Ascending aorta (tissue), 2 donors: ENCODE measurements at regions not wholly inside any gene's neighbourhood (a gene's known extent, or its start where the extent isn't known, plus 50 kb on each side); places are given as distances from the start of the nearest gene placed in this dataset.

Experiments
- DNase-seq, 2 donors: peaks; one replicate each; pipeline ENCODE4 v3.0.0-alpha.2; 2019; ENCODE audit warnings: low spot score in 2 of 2
- H3K27ac ChIP-seq, 2 donors: fragments of 200-600 bp; sonication (generic); one replicate each; pipeline ENCODE4 v1.5.1; 2016 to 2017; ENCODE audit warnings: mild to moderate bottlenecking in 1 of 2
- H3K27me3 ChIP-seq: fragments of 200-600 bp; sonication (generic); one replicate; pipeline ENCODE4 v1.5.1; 2017
- H3K36me3 ChIP-seq, 2 donors: fragments of 200-600 bp; sonication (generic); one replicate each; pipeline ENCODE4 v1.5.1; 2016
- H3K4me1 ChIP-seq, 2 donors: fragments of 200-600 bp; sonication (generic); one replicate each; pipeline ENCODE4 v1.5.1; 2016 to 2017; ENCODE audit warnings: mild to moderate bottlenecking in 1 of 2
- H3K4me3 ChIP-seq, 2 donors: fragments of 200-600 bp; sonication (generic); one replicate each; pipeline ENCODE4 v1.5.1; 2016 to 2017; ENCODE audit warnings: mild to moderate bottlenecking in 1 of 2
- H3K9me3 ChIP-seq, 2 donors: fragments of 200-600 bp; sonication (generic); one replicate each; pipeline ENCODE4 v1.5.1; 2016
- intact Hi-C: fragments of 100-400 bp; cut with DNase I; formaldehyde crosslinking; loops from one replicate; pipeline ENCODE4 v1.15.1; 2023
- TF ChIP-seq, protein P1 (sequence below), 3 experiments: fragments of 200-600 bp in 2 of 3; fragments of 450-650 bp in 1 of 3; sonication (generic) in 2 of 3; IDR thresholded peaks; one replicate each; pipeline ENCODE4 v1.5.1; 2016 to 2019; ENCODE audit warnings: antibody characterized with exemption in 3 of 3, mild to moderate bottlenecking in 1 of 3, moderate library complexity in 1 of 3

DNA sequence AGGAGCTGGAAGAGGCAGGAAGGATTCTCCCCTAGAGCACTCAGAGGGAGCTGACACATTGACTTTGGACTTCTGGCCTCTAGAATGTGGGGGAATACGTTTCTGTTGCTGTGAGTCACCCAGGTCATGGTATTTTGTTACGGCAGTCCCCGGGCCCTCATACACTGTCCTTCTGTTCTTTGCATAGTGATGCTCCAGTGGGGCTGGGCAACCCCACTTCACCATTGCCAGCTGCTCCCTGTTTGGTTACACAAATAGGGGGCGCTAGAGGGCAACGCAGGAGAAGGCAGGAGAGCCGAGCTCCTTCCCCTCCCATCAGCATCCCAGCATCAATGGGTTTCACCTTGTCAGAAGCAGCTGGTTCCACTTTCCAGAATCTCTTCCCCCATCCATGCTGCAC is 257.7 kb upstream of the FOXF1 start:
- no peaks in the 10 kb centered on the region for H3K4me1 ChIP-seq
- TF ChIP-seq, protein P1, sequence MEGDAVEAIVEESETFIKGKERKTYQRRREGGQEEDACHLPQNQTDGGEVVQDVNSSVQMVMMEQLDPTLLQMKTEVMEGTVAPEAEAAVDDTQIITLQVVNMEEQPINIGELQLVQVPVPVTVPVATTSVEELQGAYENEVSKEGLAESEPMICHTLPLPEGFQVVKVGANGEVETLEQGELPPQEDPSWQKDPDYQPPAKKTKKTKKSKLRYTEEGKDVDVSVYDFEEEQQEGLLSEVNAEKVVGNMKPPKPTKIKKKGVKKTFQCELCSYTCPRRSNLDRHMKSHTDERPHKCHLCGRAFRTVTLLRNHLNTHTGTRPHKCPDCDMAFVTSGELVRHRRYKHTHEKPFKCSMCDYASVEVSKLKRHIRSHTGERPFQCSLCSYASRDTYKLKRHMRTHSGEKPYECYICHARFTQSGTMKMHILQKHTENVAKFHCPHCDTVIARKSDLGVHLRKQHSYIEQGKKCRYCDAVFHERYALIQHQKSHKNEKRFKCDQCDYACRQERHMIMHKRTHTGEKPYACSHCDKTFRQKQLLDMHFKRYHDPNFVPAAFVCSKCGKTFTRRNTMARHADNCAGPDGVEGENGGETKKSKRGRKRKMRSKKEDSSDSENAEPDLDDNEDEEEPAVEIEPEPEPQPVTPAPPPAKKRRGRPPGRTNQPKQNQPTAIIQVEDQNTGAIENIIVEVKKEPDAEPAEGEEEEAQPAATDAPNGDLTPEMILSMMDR (IDR thresholded peaks at IDR 0.05) = no peak
- DNase-seq = no peak
- no peak overlapping the region for H3K27ac ChIP-seq
- intact Hi-C loops = no loop called here
- no peaks in the 10 kb centered on the region for H3K27me3 ChIP-seq
- no peak overlapping the region for H3K4me3 ChIP-seq
- peaks cover 0 to 8% of the 10 kb centered on the region in 2 donors for H3K9me3 ChIP-seq
- H3K36me3 ChIP-seq = no peaks in the 10 kb centered on the region

DNA sequence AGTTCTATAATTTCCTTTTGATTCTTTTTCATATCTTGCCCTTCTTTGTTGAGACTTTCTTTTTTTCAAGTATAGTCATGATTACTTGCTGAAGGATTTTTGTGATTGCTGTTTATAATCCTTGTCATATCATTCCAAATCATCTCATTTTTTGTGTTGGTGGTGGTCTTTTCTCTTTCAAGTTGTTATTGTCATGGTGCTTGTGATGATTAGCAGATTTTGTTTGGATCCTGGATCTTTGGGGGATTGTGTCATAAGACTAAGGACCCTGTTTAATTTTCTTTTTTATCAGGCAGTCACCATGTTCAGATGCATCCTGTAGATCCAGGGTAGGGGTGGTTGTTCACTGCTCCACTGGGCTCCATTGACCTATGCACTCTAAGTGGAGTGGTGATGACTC is 254.4 kb upstream of the FOXF1 start:
- no peak overlapping the region for H3K27ac ChIP-seq
- H3K36me3 ChIP-seq = no peaks in the 10 kb centered on the region
- TF ChIP-seq, protein P1 (IDR thresholded peaks at IDR 0.05) = no peak
- no peak overlapping the region for H3K4me3 ChIP-seq
- no peaks in the 10 kb centered on the region for H3K4me1 ChIP-seq
- intact Hi-C loops = no loop called here
- no peaks in the 10 kb centered on the region for H3K27me3 ChIP-seq
- H3K9me3 ChIP-seq = peaks cover 0 to 8% of the 10 kb centered on the region in 2 donors
- no peak for DNase-seq

DNA sequence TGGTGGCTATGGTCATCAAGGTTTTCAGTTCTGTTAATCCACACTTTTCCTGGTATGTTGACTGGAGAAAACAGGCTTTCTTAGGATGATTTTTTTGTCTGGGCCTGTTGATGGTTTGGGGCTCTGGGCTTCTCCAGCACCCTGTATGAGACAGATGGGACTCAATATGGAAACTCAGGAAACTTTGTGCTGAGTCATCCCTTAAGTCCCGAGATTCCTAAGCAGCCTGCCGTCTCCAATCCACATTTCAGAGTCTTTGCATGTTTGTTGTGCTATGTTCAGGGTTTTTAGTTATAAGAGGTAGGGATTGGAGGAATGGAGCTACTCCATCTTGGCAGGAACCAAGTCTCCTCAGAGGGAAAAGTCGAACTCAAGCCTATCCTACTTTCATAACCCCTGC is 253.3 kb upstream of the FOXF1 start:
- intact Hi-C loops = no loop called here
- TF ChIP-seq, protein P1 (IDR thresholded peaks at IDR 0.05) = no peak

DNA sequence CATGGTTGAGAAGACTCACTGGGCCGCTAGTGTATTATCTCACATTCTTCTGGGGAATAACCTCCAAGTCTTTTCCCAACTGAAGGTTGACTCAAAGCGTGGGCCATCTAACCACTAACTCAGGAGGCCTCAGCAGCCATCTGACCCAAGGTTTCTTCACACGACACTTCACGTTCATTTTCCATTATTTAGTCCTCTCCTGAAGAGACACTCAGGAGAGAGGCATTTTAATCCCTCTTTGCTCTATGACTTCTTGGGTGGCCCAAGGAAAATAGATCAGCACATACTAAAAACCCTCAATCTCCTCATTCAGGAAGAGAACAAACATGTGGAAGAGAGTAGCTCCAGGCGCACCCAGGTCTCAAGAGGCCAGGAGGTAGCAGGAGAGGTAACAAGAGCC is 252.8 kb upstream of the FOXF1 start:
- no peak for DNase-seq
- H3K27ac ChIP-seq = no peak overlapping the region
- TF ChIP-seq, protein P1 (IDR thresholded peaks at IDR 0.05) = no peak
- H3K27me3 ChIP-seq = no peaks in the 10 kb centered on the region
- peaks cover 0 to 8% of the 10 kb centered on the region in 2 donors for H3K9me3 ChIP-seq
- intact Hi-C loops = no loop called here
- no peaks in the 10 kb centered on the region for H3K36me3 ChIP-seq
- H3K4me1 ChIP-seq = no peaks in the 10 kb centered on the region
- H3K4me3 ChIP-seq = no peak overlapping the region

More for the DNA sequence above, 253.3 kb upstream of the FOXF1 start:
- H3K36me3 ChIP-seq = no peaks in the 10 kb centered on the region
- H3K9me3 ChIP-seq = peaks cover 0 to 8% of the 10 kb centered on the region in 2 donors
- H3K4me3 ChIP-seq = no peak overlapping the region
- H3K27ac ChIP-seq = no peak overlapping the region
- no peak for DNase-seq
- no peaks in the 10 kb centered on the region for H3K27me3 ChIP-seq
- H3K4me1 ChIP-seq = no peaks in the 10 kb centered on the region

DNA sequence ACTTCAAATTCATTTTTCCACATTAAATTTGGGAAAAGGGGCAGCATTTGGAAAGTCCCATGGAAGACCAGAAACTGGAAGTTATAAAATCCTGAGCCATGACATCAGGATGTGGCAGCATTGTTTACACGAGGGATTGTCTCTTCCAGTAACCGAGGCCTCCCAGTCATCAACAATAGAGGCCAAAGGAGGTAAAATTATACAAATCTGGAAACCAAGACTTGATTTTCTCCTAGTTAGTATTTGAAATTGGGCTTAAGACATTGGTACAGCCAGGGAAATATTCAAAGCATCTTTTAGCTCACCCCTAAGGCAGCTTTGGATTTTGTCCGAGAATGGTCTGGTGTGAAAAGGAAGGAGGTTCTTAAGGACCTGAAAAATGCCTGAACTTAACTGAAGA is 251.6 kb upstream of the FOXF1 start:
- Histone ChIP-seq H3K27me3 (no peaks in the 10 kb centered on the region), H3K4me1 (no peaks in the 10 kb centered on the region), H3K9me3 (peaks cover 0 to 8% of the 10 kb centered on the region in 2 donors), H3K4me3 (no peak overlapping the region), H3K36me3 (no peaks in the 10 kb centered on the region), H3K27ac (no peak overlapping the region)
- intact Hi-C loops = no loop called here
- no peak for DNase-seq
- TF ChIP-seq, protein P1 (IDR thresholded peaks at IDR 0.05) = no peak

DNA sequence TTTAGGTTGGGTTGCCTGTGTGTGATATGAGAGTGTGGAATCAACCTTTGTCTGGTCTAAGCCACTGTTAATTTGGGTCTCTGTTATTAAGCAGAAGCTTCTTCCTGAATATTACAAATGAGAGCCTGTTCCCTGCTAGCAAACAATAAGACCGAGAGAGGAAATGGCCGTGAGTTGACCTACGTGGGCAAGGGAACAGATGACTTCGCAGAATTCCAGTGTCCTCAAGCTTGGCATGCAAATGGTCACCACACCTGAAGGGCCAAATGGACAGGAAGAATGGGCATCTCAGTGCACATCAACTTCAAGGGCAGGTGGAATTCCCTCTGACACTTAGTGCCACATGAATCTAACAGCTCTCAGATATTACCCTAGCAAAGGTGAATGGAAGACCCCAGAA is 250.8 kb upstream of the FOXF1 start:
- Histone ChIP-seq H3K4me1 (no peaks in the 10 kb centered on the region), H3K27me3 (no peaks in the 10 kb centered on the region), H3K36me3 (no peaks in the 10 kb centered on the region), H3K27ac (no peak overlapping the region), H3K9me3 (peaks cover 0 to 8% of the 10 kb centered on the region in 2 donors), H3K4me3 (no peak overlapping the region)
- intact Hi-C loops = no loop called here
- TF ChIP-seq, protein P1 (IDR thresholded peaks at IDR 0.05) = no peak
- DNase-seq = no peak
